ENCODE measurements at regions not wholly inside any gene's neighbourhood (a gene's known extent, or its start where the extent isn't known, plus 50 kb on each side); places are given as distances from the start of the nearest gene placed in this dataset.

DNA sequence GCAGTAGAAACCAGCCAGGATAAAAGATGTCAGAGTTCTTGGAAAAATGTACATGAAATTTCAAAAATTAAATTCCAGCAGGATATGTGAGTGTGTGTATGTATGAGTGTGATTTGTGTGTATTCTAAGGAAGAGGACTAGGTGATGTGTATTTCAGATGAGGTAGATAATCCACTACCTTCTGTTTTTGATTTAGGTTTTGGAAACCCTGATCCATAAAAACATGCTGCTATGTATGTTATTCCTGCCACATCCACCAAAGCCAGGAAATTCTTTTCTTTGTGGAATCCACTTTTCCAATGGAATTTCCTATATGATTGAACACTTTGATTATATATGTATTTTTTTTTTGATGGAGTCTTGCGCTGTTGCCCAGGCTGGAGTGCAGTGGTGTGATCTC lies 276.9 kb downstream of the UQCRFS1 start:
- DNase-seq (ENCODE audit: low read depth in 2 of 2), result no peak

- no peak for DNase-seq (ENCODE audit: low read depth in 2 of 2)
Measured at GRCh38 chr19:28934631-28935030, 278.3 kb downstream of the UQCRFS1 start.

DNA sequence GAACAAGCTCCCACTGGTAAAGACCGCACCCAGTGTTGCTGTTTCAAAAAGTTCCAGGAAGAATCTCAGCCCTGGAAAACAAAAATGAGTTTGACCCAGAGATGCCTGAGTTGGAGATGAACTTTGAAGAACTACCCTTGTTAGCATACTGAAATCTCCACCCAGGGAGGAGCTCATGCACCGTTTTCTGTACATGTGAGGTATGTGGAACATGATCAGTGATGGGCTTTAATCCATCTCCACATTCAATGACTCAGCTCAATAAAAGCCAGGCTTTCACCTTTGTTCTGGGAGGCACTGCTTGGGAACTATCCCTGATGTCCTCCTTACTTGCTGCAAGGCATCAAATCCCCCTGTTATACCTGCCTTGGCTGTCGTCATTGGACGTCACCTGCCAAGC lies 279.9 kb downstream of the UQCRFS1 start:
- DNase-seq (ENCODE audit: low read depth in 2 of 2), result no peak

- no peak for DNase-seq (ENCODE audit: low read depth in 2 of 2)
Measured at GRCh38 chr19:28932446-28932845, 280.5 kb downstream of the UQCRFS1 start.

DNA sequence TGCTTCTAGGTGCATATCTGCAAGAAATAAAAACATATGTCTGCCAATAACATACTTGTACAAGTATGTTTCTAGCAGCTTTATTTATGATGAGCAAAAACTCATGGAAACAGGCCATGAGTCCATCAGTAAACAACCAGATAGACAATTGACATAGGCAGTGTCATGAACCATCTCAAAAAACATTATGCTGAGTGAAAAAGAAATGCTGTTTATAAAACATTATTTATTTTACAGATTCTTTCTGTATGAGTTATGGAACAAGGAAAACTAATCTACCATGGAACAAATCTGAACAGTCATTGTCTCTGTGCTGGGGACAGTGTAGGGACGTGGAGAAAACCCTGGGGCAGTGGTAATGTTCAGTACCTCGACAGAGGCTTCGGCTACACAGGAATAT lies 283.9 kb downstream of the UQCRFS1 start:
- DNase-seq (ENCODE audit: low read depth in 2 of 2), result no peak

GRCh38 chr19:28927456-28927855 lies 285.5 kb downstream of the UQCRFS1 start:
- DNase-seq (ENCODE audit: low read depth in 2 of 2), result no peak

DNA sequence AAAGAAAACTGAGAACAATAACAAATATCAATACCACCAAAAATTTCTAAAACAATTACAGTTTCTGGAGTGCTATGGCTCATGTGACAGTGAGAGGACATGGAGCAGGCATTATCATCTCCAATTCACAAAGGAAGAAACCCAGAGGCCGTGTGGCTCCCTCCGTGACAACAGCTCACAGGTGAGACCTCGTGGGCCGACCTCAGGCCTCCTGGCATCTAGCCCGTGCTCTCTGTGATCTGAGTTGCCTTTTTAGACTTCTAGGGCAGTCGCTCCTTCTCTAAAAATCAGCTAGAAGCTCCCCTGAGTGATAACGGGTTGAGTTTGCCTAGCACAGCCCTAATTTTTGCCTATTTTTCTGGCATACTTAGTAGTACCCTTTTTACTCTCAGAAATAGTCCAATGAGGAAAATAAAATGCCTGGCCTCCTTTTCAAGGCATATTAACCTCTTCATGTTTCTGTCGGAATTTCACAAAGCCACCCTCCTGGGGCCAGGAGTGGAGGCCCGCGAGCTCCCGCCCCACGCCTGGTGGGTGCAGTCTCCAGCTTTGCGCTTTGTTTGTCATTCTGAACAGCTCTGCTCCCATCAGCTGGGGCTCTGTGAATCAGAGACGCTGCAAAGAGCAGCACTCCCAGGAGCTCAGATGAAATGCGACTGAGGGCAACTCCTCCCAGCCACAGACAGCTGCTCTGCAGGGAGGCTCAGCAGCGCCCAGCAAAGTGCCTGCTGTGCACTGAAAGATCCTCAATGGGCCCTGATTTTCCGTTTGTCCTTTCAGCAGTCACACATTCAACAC lies 292.5 kb downstream of the UQCRFS1 start:
- no peak for DNase-seq (ENCODE audit: low read depth in 2 of 2)

- DNase-seq (ENCODE audit: low read depth in 2 of 2), result no peak
Measured at GRCh38 chr19:28917621-28918020, 295.3 kb downstream of the UQCRFS1 start.

DNA sequence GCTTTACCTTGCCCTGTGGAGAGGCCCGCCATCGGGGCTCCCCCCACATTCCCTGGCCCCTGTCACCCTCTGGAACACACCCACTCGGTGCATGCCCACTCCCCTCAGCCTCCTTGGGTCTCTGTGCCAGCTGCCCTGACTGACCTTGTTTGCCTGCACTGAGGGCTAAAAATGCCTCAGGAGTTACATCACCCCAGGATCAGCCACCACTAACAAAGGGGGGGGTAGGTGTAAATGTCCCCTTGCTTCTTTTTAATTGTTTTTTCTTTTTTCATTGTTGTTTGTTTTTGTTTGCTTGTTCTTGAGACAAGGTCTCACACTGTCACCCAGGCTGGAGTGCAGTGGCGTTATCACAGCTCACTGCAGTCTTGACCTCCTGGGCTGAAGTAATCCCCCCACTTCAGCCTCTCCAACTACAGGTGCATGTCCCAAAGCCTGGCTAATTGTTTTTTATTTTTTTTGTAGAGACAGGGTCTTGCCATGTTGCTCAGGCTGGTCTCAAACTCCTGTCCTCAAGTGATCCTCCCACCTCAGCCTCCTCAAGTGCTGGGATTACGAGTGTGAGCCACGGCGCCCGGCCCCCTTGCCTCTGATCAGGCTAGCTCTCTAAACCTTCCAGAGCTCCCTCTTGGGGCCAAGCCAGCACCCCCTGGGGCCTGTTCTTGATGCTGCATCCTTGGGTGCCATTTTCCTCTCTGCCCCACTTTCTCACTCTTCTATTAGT lies 297.1 kb downstream of the UQCRFS1 start:
- DNase-seq (ENCODE audit: low read depth in 2 of 2), result no peak

GRCh38 chr19:28915202-28915601 lies 297.7 kb downstream of the UQCRFS1 start:
- no peak for DNase-seq (ENCODE audit: low read depth in 2 of 2)

DNA sequence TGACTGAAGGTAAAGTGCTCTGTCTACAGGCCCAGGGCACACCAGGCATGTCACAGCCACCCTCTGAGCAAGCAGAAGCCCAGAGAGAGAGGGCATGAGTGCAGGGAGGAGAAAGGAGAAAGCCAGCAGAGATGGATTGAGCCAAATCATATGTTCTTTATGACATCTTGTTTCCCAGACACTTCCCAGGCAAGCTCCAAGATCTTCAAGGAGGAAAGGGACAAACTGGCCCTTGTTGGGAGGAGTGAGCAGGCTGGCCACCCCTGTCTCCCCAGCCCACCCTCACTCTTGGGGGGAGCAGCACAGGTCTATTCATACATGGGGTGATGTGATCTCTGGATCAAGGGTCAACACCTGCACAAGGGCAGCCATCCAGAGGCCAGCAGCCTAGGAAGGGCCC lies 298.8 kb downstream of the UQCRFS1 start:
- no peak for DNase-seq (ENCODE audit: low read depth in 2 of 2)

DNA sequence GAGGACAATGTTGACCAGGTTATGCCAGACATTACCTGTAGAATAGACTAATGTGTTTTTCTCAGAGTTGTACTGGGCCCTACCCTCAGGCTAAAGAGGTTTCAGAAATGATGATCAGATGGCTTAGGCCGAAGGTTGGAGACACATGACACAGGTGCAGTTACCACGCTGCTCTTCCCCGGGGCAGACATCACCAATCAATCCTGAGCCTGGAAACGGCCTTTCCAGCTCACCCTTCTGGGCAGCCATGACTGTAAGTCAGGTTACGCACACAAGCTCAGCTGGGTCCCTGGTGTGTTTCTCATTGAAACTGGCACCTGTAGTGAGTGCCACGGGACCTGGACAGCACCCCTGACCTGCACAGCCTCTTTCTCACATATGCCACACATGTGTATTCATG lies 299.3 kb downstream of the UQCRFS1 start:
- no peak for DNase-seq (ENCODE audit: low read depth in 2 of 2)

- DNase-seq (ENCODE audit: low read depth in 2 of 2), result no peak
Measured at GRCh38 chr19:28908941-28909340, 304.0 kb downstream of the UQCRFS1 start.

- DNase-seq (ENCODE audit: low read depth in 2 of 2), result no peak
Measured at GRCh38 chr19:28907534-28907933, 305.4 kb downstream of the UQCRFS1 start.

DNA sequence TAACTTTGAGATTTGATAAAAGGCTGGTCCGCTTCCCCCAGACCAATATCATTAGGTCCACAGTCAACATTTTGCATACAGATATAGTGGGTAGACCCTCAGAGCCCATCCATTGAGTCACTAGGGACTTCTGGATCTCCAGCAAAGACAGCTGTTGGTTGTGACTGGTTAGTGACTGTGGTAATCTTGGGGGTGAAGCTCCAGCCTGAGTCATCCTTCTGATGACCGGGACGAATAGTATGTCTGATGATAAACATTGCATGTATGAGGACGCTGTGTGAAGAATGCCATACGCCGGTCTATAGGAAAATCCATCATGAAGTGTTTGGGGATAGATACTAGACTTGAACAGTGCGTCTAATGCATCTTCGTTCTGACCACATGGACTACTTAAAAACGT lies 307.0 kb downstream of the UQCRFS1 start:
- DNase-seq (ENCODE audit: low read depth in 2 of 2), result no peak

DNA sequence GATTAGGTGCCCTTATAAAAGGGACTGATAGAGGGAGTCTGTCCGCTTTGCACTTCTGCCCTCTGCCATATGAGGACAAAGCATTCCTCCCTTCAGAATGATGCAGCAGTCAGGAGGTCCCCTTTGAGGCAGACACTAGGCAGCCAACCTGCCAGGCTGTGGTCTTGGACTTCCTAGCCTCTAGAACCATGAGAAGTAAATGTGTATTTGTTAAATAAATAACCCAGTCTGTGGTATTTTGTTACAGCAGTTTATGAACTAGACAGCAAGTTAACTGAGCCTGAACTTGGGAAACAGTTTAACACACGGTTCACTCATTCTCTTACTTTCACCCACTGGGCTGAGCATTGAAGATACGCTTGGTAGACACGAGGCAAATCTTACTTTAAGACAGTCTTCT lies 313.2 kb downstream of the UQCRFS1 start:
- DNase-seq (ENCODE audit: low read depth in 2 of 2), result no peak

GRCh38 chr19:28898249-28898648 lies 314.7 kb downstream of the UQCRFS1 start:
- no peak for DNase-seq (ENCODE audit: low read depth in 2 of 2)

DNA sequence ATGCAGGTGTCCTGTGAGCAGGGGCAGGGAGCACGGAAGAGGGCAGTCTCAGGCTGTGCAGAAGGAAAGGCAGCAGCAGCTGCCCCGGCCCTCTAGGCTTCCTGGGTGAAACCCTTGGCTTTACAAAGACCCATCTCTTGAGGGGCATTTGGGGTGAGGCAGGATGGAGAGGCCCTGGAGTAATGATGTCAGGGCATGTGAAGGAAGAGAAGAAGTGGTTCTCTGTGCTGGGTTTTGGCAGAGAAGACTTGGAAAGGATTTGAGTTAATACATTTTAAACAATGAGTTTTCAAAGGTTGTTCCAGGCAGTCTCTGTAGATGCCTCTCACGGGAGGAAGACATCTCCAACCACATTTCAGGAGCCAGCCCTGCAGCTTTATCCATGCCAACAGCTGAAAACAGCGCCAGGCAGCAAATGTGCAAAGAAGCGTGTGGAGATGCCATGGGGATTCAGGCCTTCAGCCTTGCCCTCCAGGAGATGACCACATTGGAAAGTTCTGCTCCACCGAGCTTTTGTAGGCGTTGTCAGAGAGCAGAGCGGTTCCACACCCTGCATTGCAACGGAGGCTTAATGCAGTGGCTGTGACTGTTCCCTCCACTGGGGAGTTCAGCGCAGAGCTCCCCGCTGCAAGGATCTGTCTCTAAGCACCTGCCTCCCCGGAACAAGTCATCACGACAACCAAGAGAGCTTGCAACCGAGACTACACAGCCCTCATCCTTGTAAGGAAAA lies 322.8 kb downstream of the UQCRFS1 start:
- DNase-seq (ENCODE audit: low read depth in 2 of 2), result no peak

- DNase-seq (ENCODE audit: low read depth in 2 of 2), result no peak
Measured at GRCh38 chr19:28887920-28888618, 324.9 kb downstream of the UQCRFS1 start.

GRCh38 chr19:28886708-28887107 lies 326.2 kb downstream of the UQCRFS1 start:
- DNase-seq (ENCODE audit: low read depth in 2 of 2), result no peak

DNA sequence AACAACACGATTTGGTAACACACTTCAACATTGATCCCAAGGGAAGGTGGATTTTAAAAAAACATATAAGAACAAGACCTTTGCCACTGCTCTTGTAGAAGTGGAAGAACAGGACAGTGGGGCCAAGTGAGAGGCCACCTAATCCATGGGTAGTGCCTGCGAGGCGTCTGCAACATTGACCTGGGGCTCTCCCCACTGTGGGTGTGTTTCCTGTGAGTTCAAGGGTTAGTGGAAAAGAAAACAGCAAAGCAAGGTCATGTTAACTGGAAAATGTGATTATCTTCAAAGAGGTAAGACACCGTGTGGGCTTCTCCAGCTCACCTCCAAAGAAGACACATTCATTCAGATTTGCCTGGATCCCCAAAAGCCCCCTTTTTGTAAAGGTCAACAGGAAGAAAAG lies 327.0 kb downstream of the UQCRFS1 start:
- DNase-seq (ENCODE audit: low read depth in 2 of 2), result no peak

All from stimulated activated CD4-positive, alpha-beta T cell treated with anti-CD3 and anti-CD28 coated beads, Interleukin-1b, Interleukin-23, amount 100 ng/mL, for 4 hours (primary cell).